Activated CD8-positive, alpha-beta memory T cell treated with anti-CD3 and anti-CD28 coated beads for 36 hours (primary cell): ENCODE measurements at regions not wholly inside any gene's neighbourhood (a gene's known extent, or its start where the extent isn't known, plus 50 kb on each side); places are given as distances from the start of the nearest gene placed in this dataset.

Source experiments
- CTCF ChIA-PET: fragments of 350-600 bp; sonication (Branson Sonifier 250); formaldehyde crosslinking; loops from one replicate; lab custom pipeline; 2021; ENCODE audit warnings: antibody characterized with exemption; lab: Charles Lee
- POLR2A ChIA-PET: fragments of 350-600 bp; sonication (Branson Sonifier 250); formaldehyde crosslinking; loops from one replicate; lab custom pipeline; 2021; ENCODE audit warnings: antibody characterized with exemption; lab: Charles Lee

DNA sequence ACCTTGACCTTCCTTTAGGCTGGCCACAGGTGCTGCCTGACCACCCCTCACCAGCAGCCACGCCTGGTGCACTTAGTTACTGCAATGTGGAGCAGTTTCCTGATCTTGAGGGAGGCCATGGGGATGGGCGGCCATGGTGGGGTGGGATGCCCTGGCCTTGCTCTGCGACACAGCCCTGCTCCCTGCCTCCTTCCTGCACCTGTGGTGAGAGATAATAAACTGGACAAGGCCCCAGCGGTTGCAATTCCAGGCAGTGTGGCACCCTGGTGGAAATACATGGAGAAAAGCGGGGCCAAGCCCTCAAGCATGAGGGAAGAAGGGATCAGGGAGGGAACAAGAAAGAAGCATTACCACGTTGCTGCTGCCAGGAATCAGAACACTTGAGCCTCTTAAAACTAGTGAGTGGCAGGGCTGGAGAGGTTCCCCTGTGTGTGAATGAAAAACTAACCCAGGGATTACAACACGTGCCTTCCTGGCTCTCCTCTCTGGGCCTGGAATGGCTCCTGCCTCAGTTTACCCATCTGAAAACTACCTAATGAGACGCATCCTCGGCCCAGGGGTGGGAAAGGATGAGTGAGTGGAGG lies 213.2 kb downstream of the LY86 start:
- ChIA-PET POLR2A (no interaction called here), CTCF (no interaction called here)

DNA sequence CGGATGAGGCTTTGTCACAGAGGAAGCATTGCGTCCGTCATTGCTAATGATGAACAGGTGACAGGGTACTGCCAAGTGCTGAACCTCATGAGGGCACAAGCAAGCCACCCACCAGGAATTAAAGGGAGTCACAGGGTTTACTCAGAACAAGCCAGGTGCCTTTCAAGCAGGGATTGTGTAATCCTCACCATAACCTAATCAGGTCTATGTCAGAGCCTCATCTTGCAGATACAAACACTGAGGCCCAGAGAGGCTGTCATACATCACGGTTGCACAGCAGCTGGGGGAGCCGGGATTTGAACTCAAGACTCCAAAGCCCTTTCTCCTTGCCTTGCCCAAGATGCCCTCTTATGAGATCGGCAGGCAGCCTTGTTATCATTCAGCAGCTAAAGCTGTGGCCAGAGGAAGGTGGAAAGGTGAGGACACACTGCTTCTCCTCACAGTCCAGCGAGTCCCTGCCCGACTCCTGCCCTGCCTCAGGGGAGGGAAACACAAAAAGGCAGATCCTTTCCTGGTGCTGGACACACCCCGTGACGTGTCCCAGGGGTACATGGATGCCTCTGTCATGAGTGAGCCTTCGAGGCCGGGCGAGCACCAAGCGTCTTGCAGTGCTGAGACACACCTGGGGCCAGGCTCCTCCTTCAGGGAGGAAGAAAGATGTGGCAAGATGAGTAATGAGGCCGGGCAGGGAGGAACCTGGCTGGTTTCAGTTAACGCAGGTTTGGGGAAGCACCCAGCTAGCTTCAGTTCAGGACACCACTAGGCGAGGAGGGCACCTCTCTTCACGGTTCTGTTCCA lies 214.9 kb downstream of the LY86 start:
- ChIA-PET POLR2A (no interaction called here), CTCF (no interaction called here)

DNA sequence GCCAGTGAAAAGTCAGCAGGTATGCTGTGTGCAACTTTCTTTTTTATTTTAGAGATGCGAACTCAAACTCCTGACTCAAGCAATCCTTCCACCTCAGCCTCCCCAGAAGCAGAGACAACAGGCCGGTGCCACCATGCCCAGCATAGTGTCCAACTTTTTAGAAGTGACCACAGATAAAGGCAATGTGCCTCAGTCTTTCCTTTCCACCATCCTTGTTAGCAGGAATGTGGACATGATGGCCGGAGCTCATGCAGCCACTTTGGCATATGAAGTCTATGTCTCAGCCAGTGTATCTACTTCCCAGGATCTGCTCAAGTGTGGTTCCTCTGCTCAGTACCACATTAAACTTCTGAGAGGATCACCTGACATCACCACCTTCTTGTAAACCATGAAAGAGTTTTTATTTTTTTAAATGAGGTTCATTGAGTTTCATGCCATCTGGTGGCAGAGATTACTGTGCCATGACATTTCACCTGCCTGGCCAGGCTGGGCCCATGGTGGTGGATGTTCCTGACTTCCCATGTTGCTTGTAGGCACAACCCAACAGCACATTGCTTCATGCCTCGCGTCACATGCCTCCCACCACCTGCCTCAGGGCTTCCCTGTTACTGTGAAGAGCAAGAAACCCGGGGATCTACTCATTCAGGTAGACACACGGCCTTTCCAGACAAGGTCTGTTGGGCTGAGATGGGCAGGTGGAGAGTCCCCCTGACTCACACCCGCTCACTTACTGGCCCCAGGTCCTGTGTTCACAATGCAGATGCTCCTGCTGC lies 216.5 kb downstream of the LY86 start:
- POLR2A ChIA-PET, result interaction anchor here (0.5 kb wide), 1 partner anchor 34 kb away, joined by 4 read pairs; no protein-coding TSS in a partner anchor

DNA sequence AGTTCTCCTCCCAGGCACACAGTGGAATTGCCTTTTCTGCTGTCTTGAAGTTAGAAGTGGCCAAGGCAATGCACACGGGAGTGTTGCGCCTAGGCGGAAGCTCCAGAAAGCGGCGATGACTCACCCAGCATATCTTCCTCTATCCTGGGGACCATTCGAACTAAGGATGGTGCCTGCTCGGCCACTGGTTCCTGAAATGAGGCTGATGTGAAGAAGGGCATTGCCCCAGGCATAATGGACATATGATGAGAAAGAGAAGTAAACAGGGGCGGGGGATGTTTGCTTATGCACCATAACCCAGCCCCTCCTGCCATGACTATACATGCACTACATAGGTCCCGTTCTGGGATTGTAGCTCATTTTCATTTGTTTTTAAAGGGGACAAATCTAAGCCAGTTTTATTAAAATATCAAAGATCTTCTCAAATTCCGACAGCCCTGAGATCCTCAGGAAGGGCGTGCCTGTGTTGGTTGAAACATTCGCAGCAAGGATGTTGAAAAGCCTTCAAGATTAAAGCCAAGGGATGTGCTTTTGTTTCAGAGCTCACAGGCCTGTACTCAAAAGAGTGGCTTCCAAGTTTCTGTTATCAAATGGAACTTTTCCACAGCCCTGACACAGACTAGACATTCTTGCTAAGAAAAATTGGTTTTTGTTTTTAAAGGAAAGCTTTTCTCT lies 218.5 kb downstream of the LY86 start:
- ChIA-PET POLR2A (interaction anchor here (0.6 kb wide), 1 partner anchor 109 kb away, joined by 8 read pairs; no protein-coding TSS in a partner anchor), CTCF (no interaction called here)

More for the DNA sequence above, 216.5 kb downstream of the LY86 start:
- CTCF ChIA-PET, result no interaction called here

DNA sequence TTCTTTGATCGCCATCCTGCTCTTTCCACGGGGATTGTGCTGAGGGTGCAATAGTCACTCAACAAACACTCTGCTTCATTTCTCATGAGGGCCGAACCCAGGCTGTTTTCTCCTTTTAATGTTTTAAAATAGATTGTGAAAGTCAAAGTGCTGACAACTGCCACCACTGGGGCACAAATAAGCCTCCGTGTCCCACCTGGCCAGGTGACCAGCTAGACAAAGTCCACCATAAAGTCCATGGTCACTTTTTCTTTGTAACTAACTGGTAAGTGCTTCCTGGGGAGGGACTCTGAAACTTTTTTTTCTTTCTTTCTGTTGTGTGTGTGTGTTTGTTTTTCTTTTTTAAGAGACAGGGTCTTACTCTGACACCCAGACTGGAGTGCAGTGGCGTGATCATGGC lies 219.8 kb downstream of the LY86 start:
- POLR2A ChIA-PET, result no interaction called here
- CTCF ChIA-PET, result no interaction called here

DNA sequence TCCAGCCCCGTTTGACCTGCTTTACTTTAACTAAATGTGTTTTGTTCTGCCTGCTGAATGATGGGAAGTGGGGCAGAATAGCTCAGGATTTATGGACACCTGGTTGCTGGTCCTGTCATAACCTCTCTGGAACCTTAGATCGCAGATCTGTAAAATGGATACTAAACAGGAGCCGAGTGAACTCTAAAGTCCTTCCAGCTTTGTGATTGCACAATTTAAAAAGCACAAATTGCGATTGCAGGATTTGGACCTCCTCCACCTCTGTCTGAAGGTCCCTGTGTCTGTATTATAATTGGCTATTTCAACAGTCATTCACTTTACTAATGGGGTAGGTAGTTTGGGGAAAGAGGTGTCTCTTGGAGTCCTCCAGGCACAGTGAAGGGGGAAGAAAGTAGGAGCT lies 220.4 kb downstream of the LY86 start:
- CTCF ChIA-PET, result no interaction called here
- POLR2A ChIA-PET, result no interaction called here

DNA sequence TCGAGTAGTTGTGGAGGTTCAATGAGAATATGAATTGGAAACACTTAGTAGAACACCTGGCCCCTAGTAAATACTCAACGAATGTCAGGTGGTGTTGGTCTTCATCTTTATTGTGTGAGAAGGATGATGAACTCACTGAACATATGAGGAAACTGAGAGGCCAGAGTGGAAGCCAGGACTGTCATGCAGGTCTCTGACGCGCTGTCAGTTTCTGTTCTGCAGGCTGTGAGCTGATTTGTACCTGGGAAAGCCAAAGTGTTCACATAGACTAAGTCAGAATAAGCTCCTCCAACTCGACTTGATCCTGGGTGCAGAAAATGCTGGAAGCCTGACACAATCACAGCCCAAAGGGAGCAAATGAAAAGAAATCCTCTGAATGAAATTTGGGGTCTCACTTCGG lies 222.2 kb downstream of the LY86 start:
- POLR2A ChIA-PET, result no interaction called here
- CTCF ChIA-PET, result interaction anchor here (1.0 kb wide), 1 partner anchor 11 kb away, joined by 3 read pairs; no protein-coding TSS in a partner anchor

DNA sequence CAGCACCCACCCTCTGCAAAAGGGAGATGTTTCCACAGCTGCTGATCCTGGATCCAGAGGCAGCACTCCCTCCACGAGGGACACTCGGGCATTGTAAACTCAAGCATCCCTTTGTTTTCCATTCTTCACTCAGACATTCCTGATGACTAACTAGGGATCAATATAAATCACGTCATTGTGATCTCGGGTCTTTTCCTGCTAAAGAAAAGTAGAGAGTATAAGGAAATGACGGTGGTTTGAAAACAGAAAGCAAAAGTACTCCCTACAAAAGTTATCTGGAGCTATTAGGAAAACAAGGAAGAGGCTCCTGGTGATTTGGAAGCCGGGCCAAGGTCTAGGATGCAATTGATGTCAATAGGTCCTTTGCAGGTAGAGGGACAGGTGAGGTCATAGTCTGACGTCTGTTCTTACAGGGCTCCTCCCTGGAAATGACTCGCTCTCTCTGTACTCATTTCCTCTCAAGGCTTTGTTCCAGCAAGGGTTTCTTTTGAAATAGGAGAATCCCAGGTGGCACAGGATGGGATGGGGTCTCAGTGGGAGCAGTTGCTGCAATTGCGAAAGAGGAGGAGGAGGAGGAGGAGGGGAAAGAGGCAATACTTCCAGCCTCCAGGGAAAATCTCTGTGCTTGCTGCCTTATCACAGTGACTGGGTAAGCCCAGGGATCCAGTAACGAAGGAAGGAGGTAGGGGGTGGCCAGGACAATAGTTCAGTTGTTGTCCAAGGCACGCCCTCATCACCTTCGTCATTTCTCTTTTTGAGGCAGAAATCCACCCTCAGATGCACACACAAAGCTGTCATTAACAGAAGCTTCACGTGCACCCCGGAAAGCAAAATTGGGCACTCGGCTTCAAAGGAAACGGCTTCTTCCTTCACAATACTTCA lies 222.8 kb downstream of the LY86 start:
- CTCF ChIA-PET, result interaction anchor here (1.0 kb wide), 1 partner anchor 11 kb away, joined by 3 read pairs; no protein-coding TSS in a partner anchor
- POLR2A ChIA-PET, result interaction anchor here (0.5 kb wide), 1 partner anchor 262 kb away, joined by 15 read pairs; no protein-coding TSS in a partner anchor

DNA sequence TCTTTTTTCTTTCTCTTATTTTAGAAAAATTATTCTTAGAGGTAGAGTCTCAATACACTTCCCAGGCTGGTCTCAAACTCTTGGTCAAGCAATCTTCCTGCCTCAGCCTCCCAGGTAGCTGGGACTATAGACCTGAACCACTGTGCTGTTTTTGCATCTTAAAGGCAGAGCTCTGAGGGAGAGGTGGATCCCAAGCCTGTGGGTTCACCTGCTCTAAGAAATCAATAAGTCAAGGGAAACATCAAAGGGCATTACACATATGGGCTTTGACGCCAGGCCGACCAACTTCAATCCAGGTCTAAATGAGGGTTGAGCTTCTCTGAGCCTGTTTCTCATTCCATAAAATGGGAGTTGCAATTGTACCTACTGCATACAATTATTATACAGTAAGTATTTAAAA lies 223.9 kb downstream of the LY86 start:
- ChIA-PET CTCF (no interaction called here), POLR2A (no interaction called here)

DNA sequence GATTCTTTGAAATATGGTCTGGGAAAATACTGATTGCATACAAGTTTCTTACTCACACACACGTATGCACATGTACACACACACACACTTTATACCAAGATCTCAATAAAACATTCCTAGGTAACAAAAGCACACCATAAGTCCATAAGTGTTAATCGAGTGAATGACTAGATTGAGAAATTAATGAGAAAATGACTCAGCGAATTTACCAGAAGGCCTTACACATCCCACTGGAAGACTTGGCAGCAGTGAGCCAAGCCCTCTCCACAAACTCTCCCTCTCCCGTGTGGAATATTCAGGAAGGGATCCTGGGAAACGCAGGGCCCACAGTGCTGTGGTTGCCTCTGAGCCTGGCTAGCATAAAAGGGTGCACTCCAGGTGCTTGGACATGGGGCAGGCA lies 227.2 kb downstream of the LY86 start:
- CTCF ChIA-PET, result no interaction called here

DNA sequence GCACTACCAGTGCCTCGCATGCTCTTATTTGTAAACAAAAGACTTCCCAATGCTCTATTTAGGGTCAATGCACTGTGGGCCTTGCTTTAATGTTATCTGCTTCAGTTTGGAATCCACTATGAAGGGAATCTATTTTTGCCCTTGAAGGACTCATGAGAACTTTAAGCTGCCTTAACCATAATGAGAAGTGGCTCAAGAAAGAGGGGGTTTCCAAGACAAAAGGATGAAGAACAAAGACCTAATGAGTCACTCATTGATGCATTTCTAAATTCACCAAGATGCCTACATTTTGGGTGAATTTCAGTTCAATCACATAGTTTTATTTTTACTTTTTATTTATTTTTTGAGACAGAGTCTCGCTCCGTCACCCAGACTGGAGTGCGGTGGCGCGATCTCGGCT lies 228.2 kb downstream of the LY86 start:
- ChIA-PET POLR2A (interaction anchor here (0.7 kb wide), 1 partner anchor 37 kb away, joined by 3 read pairs; no protein-coding TSS in a partner anchor), CTCF (no interaction called here)

More for the DNA sequence above, 227.2 kb downstream of the LY86 start:
- POLR2A ChIA-PET, result no interaction called here

DNA sequence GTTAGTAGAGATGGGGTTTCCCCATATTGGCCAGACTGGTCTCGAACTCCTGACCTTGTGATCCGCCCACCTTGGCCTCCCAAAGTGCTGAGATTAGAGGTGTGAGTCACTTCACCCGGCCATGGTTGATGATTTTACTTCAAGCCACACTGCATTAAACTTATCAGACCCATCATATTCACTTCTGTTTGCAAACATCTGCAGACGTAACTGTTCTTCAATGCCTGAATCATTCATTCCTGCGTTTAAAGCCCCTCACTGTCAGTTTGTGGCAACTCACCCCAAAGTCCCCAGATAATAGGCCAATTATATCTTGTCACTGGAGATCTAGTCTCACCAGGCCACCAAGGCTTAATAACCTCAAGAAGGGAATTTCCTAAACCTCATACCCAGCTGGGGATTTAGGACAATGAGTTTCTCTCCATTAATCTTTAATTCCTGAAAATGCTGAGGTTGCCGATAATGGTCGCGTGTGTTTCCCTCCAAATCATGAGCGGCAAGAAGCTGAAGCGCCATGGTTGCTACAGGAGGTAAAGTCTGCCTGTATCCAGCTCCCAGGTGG lies 229.6 kb downstream of the LY86 start:
- CTCF ChIA-PET, result no interaction called here
- POLR2A ChIA-PET, result interaction anchor here (0.6 kb wide), 1 partner anchor 55 kb away, joined by 4 read pairs; no protein-coding TSS in a partner anchor

DNA sequence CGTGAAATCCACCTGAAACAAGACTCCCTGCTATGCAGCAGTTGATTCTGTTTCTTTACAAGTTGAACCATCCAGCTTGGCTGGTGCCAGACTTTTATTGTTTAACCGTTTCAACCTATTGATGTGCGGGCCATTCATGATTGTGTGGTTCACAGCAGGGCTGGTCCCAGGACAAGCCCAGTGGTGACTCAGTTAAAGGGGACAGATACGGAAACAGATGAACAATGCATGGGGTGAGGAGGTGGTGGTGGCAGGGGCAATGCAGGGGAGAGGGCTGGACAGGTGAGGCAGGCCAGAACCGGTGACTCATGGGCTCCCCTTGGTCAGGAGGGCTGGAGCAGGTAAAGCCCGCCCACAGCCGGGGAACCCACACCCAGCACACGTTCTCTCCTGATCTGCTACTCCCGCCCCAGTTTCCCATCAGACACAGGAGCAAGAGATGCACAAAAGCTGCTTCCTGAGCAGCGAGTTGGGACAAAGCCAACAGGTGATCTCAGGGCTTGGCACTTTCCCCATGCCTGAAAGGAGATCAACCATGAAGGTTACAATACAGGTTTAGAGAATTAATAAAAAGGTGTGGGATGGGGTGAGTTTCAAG lies 232.2 kb downstream of the LY86 start:
- ChIA-PET CTCF (no interaction called here), POLR2A (no interaction called here)

DNA sequence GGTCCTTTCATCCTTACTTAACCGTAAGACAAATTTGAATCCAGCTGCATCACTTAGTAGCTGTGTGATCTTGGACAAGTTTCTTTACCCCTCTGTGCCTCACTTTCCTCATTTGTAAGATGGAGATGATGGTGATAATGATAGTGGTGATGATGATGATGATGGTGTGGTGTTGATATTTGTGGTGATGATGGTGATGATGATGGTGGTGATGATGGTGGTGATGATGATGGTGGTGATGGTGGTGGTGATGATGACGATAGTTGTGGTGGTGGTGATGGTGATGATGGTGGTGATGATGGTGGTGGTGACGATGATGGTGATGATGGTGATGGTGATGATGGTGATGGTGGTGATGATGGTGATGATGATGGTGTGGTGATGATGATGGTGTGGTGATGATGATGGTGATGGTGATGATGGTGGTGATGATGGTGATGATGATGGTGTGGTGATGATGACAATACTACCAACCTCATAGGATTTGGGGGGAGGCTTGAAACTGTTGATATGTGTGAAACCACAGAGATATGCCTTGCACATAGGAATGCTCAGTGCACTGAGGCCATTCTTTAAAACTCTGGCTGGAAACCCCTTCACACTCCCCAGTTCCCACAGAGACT lies 233.2 kb downstream of the LY86 start:
- ChIA-PET POLR2A (no interaction called here), CTCF (no interaction called here)

DNA sequence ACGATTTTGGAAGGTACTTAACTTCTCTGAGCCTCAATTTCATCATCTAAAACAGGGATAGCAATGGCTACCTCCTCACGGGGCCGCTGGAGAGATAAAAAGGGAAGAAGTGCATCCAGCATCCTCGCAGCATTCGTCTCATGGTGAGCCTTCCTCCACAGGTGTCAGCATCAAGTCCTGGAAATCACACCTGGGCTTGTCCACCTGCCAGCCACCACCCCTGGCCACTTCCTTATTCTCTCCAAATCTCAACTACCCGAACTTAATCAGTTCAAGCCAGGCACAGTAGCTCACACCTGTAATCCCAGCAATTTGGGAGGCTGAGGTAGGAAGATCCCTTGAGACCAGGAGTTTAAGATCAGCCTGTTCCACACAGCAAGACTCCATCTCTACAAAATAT lies 234.5 kb downstream of the LY86 start:
- ChIA-PET CTCF (no interaction called here), POLR2A (no interaction called here)

DNA sequence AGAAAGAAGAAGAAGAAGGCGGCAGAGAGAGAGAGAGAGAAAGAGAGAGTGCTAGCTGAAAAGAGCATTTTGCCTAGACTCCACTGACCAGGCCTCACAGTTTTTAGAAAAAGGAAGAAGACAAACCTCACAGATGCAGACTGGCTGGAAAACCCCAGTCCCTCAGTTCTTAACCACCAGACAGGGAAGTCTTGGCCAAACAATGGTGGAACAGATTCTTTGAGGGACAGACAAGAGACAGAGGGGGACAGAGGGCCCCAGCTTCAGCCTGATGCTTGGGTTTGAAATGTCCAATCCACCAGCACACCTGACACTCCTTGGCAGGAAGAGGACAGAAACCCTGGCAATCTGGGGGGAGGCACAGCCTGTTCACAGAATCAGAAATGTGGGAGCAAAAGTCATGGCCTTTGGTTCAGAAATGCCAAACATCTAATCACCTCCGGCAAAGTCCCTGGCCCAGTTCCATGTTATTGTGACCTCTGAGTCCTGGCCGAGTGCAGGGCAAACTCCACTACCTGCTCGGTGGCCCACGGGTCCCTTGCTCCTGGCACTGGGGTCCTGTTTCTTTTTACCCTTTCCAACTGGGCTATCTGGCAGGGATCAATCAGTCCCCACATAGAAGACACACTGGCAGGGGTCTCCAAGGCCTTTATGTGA lies 235.2 kb downstream of the LY86 start:
- ChIA-PET CTCF (no interaction called here), POLR2A (no interaction called here)

DNA sequence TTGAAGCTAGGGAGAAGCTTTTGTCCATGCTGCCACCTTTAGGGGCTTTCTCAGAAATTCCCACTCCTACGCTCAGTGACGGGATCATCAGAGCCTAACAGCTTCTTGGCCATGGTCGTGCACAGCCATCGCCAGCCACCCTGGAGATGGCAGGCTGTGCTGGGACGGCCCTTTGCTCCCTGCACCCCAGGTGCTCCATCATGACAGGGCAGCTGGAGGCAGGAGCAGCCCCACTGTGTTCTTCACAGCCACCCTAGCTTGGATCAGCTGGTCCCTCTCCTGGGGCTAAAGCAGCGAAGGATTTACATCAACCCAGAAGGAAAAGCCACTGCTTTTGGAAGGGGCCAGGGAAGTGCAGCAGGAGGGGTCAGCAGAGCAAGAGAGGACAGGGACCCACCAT lies 235.9 kb downstream of the LY86 start:
- POLR2A ChIA-PET, result no interaction called here

More for the DNA sequence above, 235.9 kb downstream of the LY86 start:
- CTCF ChIA-PET, result no interaction called here
